KOPT-K1 (cell line): ENCODE measurements at regions not wholly inside any gene's neighbourhood (a gene's known extent, or its start where the extent isn't known, plus 50 kb on each side); places are given as distances from the start of the nearest gene placed in this dataset.
"Not testable (repeated sequence)": the region's sequence is repeated elsewhere in the genome, so short reads cannot be mapped to it uniquely, and the experiment has no call there.

Experiments used
- H3K27ac ChIP-seq: fragments of 200-600 bp; sonication (generic); 2 replicates; pipeline ENCODE4 v1.5.1; 2016; ENCODE audit warnings: antibody characterized with exemption, mild to moderate bottlenecking, low read depth, low read length; ENCODE audit not compliant: poor library complexity, severe bottlenecking
- H3K36me3 ChIP-seq: fragments of 200-600 bp; sonication (generic); 2 replicates; pipeline ENCODE4 v1.5.1; 2017; ENCODE audit warnings: antibody characterized with exemption, mild to moderate bottlenecking, low read length, moderate library complexity; ENCODE audit not compliant: insufficient read depth
- H3K9me3 ChIP-seq: fragments of 200-600 bp; sonication (generic); 2 replicates; pipeline ENCODE4 v1.5.1; 2017; ENCODE audit warnings: antibody characterized with exemption, low read length, mild to moderate bottlenecking; ENCODE audit not compliant: insufficient read depth, poor library complexity, severe bottlenecking

DNA sequence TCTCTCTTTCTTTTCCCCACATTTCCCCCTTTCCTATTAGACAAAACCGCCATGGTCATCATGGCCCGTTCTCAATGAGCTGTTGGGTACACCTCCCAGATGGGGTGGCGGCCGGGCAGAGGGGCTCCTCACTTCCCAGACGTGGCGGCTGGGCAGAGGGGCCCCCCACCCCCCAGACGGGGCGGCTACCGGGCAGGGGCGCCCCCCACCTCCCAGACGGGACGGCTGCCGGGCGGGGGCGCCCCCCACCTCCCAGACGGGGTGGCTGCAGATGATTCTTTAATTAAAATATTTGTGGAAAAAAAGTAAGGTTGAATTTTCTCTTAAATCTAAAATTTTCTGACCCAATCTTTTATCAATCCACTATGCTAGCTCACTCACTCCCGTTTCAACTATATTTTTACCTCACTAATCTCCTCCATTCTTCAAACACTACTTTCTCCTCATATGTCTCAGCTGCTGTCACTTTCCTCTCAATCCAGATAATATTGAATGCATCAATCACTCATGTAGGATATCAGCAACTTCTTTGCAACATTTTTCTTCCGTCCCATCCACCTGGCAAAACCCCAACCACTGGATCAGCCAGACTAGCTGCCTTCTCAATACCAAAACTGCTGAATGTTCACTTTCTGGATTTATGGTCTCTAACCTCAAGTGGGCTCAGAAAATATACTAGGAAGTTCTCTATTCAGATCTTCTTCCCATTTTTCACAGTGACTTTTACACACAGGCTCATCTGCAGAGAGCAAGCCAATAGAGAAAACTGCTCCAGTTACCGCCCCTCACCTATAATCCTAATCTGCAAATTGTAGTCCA is 81.1 kb upstream of the TRIM24 start:
- Histone ChIP-seq H3K27ac (no peak overlapping the region), H3K36me3 (no peaks in the 10 kb centered on the region), H3K9me3 (no peaks in the 10 kb centered on the region)

DNA sequence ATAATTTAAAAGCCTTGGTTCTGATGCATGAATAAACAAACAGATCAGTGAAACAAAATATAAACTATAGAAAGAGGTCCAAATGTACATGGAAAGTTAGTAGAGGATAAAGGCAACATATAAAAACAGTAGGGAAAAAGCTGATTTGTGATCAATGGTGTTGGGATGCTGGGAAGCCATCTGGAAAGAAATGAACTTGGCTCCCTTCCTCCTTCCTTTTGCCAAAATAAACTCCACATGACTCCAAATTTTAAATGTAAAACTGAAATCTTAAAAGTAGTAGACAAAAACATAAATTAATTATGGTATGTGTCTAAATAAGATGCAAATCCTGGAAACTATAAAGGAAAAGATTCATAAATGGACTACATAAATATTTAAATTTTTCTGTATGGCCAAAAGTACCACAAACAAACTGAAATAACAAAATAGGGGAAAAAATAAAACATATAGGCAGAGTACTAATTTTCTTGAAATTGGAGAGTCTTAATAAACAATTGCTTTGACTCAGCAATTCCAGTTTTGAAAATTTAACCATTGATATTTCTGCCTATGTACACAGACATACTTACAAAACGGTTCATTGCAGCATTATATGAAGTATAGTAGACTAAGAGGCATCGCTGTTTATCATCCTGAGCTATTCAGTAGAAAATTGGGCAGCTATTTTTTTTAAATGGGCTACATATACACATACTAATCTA is 77.0 kb upstream of the TRIM24 start:
- Histone ChIP-seq H3K27ac (no peak overlapping the region), H3K36me3 (no peaks in the 10 kb centered on the region), H3K9me3 (peaks cover 5% of the 10 kb centered on the region)

DNA sequence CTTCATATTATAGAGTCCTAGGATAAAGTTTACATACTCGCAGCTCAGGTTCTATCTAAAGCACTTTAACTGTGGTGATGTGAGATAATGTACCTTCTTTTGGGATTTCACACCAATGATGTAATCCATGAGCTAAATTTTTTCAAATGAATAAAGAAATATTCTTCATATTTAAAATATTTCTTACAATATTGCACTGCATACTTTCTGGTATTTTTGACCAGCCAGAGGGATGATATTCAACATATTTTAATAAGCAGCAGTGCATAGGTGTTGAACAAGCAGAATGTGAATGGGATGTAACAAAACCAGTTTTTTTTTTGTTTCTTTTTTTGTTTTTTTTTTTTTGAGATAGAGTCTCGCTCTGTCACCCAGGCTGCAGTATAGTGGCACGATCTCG is 73.2 kb upstream of the TRIM24 start:
- Histone ChIP-seq H3K36me3 (no peaks in the 10 kb centered on the region), H3K9me3 (peaks cover 16% of the 10 kb centered on the region), H3K27ac (no peak overlapping the region)

DNA sequence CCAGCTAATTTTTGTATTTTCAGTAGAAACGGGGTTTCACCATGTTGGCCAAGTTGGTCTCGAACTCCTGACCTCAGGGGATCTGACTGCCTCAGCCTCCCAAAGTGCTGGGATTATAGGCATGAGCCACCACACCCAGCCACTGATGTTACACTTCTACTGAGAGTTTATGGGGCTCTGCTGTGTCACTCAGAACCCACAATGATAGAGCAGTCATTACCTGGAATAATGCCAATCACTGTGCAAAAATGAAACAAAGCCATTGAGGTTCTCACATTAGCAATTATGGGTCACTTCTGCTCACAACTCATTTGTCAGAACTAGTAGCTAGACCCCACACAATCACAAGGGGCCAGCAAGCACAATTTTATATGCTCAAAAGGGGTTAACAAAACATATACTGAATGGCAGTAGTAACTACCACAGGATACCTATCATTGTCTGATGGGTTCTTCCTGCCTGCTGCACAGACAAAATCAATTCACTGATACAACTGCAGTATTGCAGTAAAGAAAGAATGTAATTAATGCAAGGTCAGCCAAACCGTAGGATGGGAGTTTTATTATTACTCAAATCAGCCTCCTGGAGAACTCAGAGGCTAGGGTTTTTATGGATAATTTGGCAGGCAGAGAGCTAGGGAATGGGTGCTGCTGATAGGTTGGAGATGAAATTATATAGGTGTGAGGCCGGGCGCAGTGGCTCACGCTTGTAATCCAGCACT is 72.1 kb upstream of the TRIM24 start:
- H3K9me3 ChIP-seq, result peaks cover 16% of the 10 kb centered on the region
- H3K36me3 ChIP-seq, result no peaks in the 10 kb centered on the region
- no peak overlapping the region for H3K27ac ChIP-seq

DNA sequence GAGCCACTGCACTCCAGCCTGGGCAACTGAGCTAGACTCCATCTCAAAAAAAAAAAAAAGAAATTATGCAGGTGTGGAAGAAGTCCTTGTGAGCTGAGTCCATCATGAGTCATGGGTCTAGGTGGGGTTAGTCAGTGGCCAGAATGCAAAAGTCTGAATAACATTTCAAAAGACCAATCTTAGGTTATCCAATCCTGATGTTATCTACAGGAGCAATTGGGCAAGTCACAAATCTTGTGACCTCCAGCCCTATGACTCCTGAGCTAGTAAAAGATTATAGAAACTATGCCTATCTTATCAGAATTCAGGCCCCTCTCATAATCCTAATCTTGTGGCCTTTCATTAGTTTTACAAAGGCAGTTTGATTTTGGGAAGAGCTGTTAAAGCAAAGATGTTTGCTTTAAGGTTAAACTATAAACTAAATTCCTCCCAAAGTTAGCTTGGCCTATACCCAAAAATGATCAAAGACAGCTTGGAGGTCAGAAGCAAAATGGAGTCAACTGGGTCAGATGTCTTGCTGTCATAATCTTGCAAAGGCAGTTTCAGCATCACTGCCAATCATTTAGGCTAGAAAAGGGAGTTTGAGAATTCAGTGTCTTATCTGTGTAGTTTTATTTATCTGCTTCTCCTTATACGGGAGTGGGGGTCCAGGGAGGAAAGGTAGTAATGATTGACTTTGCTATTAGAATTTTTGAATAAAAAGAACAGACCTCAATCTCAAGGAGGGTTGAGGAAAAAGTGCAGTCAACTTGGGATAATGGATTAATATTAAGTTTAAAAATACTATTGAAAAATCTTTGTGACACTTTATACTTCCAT is 71.2 kb upstream of the TRIM24 start:
- H3K9me3 ChIP-seq, result peaks cover 16% of the 10 kb centered on the region
- H3K27ac ChIP-seq, result no peak overlapping the region
- no peaks in the 10 kb centered on the region for H3K36me3 ChIP-seq

DNA sequence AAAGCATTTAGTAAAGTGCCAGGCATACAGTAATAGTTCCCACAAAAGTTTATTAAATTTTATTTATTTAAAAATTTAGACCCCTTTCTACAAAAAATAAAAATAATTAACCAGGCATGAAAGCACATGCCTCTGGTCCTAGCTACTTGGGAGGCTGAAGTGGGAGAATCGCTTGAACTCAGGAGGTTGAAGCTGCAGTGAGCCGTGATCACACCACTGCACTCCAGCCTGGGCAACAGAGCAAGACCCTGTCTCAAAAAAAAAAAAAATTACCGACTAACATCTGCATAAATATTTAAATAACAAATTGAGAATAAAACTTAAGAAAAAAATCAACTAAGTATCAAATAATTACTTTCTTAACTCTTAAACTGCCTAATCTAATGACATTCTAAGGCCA is 64.3 kb upstream of the TRIM24 start:
- Histone ChIP-seq H3K27ac (no peak overlapping the region), H3K9me3 (no peaks in the 10 kb centered on the region), H3K36me3 (no peaks in the 10 kb centered on the region)

DNA sequence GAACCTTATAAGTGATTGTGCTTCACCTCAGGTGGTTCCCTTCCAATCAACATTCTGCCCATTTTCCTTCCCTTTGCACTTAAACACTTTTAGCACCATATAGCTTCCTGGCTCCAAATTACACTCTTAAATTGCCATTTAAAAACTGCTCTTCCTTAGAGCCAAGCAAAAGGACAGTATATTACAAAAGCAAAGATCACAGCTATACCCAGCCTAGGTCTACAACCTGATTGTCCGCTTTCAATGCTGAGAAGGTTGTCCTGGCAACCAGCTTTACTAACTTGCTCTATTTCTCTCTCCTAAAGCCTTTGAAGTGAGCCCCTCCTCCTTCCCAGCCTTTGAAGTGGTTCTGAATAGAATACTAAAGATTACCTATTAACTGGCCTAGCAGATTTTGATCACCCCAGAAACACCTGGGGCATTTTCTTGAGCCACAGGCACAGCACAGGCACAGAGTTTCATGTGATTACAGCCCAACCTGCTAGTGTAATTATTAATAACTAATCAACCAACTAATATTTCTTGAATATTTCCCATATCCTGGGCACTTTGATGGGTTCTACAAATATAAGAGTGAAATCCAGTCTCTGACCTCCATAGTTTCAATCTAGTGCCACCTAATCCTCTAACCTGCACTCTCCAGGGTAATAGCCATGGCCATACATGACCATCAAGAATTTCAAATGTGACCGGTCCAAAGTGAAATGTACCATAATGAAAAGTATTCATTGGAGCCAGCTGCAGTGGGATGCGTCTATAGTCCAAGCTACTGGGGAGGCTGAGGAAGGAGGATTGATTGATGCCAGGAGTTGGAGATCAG is 63.6 kb upstream of the TRIM24 start:
- Histone ChIP-seq H3K9me3 (no peaks in the 10 kb centered on the region), H3K27ac (no peak overlapping the region)

DNA sequence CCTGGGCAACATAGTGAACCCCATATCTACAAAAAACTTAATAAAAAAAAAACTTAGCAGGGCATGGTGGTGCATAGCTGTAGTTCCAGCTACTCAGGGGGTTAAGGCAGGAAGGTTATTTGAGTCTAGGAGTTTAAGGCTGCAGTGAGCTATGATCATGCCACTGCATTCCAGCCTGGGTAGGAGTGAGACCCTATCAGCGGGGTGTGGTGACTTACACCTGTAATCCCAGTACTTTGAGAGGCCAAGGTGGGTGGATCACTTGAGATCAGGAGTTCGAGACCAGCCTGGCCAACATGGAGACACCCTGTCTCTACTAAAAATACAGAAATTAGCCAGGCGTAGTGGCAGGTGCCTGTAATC is 63.0 kb upstream of the TRIM24 start:
- H3K9me3 ChIP-seq, H3K27ac ChIP-seq, H3K36me3 ChIP-seq: not testable (repeated sequence)

More for the DNA sequence above, 63.6 kb upstream of the TRIM24 start:
- H3K36me3 ChIP-seq, result no peaks in the 10 kb centered on the region

DNA sequence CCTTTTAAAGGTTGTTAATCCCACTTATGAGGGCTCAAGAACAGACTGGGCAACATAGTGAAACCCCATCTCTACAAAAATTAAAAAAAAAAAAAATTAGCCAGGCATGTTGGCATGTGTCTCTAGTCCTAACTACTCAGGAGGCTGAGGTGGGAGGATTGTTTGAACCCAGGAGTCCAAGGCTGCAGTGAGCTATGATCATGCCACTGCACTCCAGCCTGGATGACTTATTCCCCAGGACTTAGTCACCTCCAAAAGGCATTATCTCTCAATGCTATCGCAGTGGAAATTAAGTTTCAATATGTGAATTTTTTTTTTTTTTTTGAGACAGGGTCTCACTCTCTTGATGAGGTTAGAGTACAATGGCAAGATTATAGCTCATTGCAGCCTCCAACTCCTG is 61.2 kb upstream of the TRIM24 start:
- Histone ChIP-seq H3K27ac (no peak overlapping the region), H3K9me3 (no peaks in the 10 kb centered on the region), H3K36me3 (no peaks in the 10 kb centered on the region)

DNA sequence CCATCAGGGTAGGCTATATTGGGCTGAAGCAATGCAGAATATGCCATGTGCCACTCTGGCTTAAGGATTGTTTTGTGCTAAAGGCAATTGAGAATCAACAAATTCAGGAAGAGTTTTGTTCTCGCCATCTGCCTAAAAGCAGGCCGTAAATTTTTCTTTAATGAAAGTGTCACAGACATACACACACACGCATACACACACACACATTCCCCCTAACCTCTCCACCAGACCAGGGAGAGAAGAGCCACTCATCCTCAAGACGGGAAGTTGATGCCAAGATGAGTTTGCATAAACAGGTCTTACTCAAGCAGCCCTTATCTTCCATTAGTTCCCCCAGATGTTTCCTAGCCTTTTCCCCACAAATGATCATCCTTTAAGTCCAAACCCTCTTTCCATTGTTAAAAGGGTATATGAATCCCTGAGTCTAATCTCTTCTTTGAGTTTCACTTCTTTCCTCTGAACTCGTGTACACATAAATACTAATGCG is 59.6 kb upstream of the TRIM24 start:
- H3K36me3 ChIP-seq, result no peaks in the 10 kb centered on the region
- H3K27ac ChIP-seq, result no peak overlapping the region
- no peaks in the 10 kb centered on the region for H3K9me3 ChIP-seq

DNA sequence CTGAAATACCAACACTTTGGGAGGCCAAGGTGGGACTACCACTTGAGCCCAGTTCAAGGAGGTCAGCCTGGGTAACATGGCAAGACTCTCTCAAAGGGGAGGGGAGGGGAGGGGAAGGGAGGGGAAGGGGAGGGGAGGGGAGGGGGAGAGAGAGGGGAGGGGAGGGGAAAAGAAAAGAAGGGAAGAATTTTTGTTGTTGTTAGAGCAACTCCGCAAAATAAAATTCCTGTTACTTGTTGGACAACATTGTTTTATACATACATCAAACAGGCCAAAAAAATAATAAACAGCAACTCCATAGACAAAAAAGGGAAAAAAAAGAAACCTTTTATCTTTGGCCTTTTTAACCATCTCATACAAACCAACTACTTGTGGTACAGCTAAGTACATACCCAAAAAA is 57.3 kb upstream of the TRIM24 start:
- Histone ChIP-seq H3K36me3 (no peaks in the 10 kb centered on the region), H3K9me3 (no peaks in the 10 kb centered on the region), H3K27ac (no peak overlapping the region)

DNA sequence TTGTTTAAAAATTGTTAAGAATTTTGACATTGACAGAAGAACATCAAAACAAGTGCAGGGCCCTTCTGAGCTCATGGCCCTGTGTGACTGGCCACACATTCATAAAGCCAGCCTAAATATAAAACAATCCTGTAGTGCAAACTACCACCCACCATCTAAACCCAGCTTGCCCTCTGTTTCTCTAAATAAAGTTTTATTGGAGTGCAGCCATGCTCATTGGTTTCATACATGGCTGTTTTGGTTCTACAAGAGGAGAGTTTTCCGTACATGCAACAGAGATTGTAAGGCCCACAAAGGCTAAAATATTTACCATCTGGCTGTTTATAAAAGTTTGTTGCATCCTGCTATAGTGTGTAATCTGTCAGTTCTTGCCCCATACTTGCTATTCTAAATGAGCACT is 54.6 kb upstream of the TRIM24 start:
- no peaks in the 10 kb centered on the region for H3K9me3 ChIP-seq

DNA sequence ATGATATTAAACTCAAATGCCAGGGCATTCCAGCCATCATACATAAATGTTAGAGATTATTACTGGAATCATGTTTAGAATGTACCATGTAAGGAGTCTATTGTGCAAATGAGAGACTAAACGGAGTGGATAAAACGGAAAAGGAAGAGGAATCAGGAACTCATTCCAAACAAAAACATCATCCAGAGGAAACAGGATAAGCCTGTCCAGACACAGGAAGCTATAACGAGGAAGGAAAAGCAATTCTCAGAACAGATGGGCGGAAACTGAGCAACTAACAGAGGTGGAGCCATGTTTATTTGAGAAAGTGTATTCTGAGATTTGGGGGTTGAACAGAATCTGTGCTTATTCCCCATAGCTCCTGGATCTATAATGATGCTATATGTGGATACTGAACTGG is 52.3 kb upstream of the TRIM24 start:
- H3K36me3 ChIP-seq, result no peaks in the 10 kb centered on the region
- H3K27ac ChIP-seq, result no peak overlapping the region
- no peaks in the 10 kb centered on the region for H3K9me3 ChIP-seq

More for the DNA sequence above, 54.6 kb upstream of the TRIM24 start:
- Histone ChIP-seq H3K36me3 (no peaks in the 10 kb centered on the region), H3K27ac (no peak overlapping the region)
